ENCODE measurements at regions not wholly inside any gene's neighbourhood (a gene's known extent, or its start where the extent isn't known, plus 50 kb on each side); places are given as distances from the start of the nearest gene placed in this dataset.

DNA sequence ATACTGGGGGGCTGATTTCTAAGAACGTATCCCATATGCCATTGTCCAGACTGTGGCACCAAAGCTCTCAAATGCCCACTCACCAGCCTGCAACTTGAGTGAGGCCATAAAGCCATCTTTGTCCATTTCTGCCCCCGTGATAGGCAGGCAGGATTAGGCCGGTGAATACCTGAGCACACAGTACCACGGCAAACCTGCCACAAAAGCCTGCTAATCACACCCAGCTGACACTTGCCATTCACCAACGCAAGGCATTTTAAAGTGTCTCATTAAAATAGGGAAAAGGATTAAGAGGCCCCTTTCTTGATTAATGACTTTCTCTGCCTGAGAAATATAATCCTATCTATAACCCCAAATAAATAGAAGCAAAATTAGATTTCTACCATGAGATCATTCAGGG lies 111.4 kb upstream of the NANOS1 start:
- Histone ChIP-seq H3K27ac (no peak overlapping the region), H3K4me1 (no peaks in the 10 kb centered on the region), H3K9me3 (no peaks in the 10 kb centered on the region), H3K4me3 (no peak overlapping the region), H3K36me3 (no peaks in the 10 kb centered on the region), H3K27me3 (no peaks in the 10 kb centered on the region)
- no peak for DNase-seq
- TF ChIP-seq CTCF (IDR thresholded peaks at IDR 0.05) = no peak
- TF ChIP-seq POLR2A (IDR thresholded peaks at IDR 0.05) = no peak
- TF ChIP-seq POLR2AphosphoS5 (IDR thresholded peaks at IDR 0.05) = no peak
- TF ChIP-seq EP300 (IDR thresholded peaks at IDR 0.05) = no peak
- intact Hi-C loops (cut with DNase I; ENCODE audit: low total_unique reads) = no loop called here
- WGBS, 5 donors = 43 to 59% (median 51%) methylated on average over 5 of the region's 5 CpGs

DNA sequence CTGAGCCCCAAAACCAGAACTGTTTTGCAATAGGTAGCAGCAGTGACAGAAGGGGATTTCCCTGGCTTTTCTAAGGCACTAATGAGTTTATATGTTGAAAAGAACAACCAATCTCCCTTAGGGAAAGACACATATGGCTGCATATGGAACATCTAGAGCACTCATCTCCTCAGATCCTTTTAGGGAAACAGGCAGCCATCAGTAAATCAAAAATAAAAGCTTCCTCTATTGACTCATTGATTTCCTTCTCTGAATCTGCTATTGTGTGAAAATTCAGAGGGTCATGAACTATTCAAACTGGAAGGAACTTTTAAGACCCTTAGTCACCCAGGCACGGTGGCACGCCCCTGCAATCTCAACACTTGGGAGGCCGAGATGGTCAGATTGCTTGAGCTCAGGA lies 110.9 kb upstream of the NANOS1 start:
- TF ChIP-seq CTCF (IDR thresholded peaks at IDR 0.05) = no peak
- TF ChIP-seq POLR2A (IDR thresholded peaks at IDR 0.05) = no peak
- no peak for TF ChIP-seq POLR2AphosphoS5 (IDR thresholded peaks at IDR 0.05)
- no peak for TF ChIP-seq EP300 (IDR thresholded peaks at IDR 0.05)
- H3K4me3 ChIP-seq = no peak overlapping the region
- no peaks in the 10 kb centered on the region for H3K4me1 ChIP-seq
- H3K27me3 ChIP-seq = no peaks in the 10 kb centered on the region
- DNase-seq = no peak
- H3K27ac ChIP-seq = no peak overlapping the region
- H3K36me3 ChIP-seq = no peaks in the 10 kb centered on the region
- intact Hi-C loops (cut with DNase I; ENCODE audit: low total_unique reads) = no loop called here
- H3K9me3 ChIP-seq = no peaks in the 10 kb centered on the region
- 43 to 61% (median 50%) methylated on average over 3 of the region's 3 CpGs for WGBS, 5 donors

GRCh38 chr10:118920206-118920605 lies 109.3 kb upstream of the NANOS1 start:
- Histone ChIP-seq H3K27ac (no peak overlapping the region), H3K4me3 (no peak overlapping the region), H3K27me3 (no peaks in the 10 kb centered on the region), H3K4me1 (no peaks in the 10 kb centered on the region), H3K36me3 (no peaks in the 10 kb centered on the region), H3K9me3 (no peaks in the 10 kb centered on the region)
- WGBS, 5 donors = 93 to 97% (median 96%) methylated on average over 9 of the region's 9 CpGs
- TF ChIP-seq EP300 (IDR thresholded peaks at IDR 0.05) = no peak
- TF ChIP-seq POLR2A (IDR thresholded peaks at IDR 0.05) = no peak
- TF ChIP-seq CTCF (IDR thresholded peaks at IDR 0.05) = no peak
- no peak for TF ChIP-seq POLR2AphosphoS5 (IDR thresholded peaks at IDR 0.05)
- intact Hi-C loops (cut with DNase I; ENCODE audit: low total_unique reads) = no loop called here
- no peak for DNase-seq

DNA sequence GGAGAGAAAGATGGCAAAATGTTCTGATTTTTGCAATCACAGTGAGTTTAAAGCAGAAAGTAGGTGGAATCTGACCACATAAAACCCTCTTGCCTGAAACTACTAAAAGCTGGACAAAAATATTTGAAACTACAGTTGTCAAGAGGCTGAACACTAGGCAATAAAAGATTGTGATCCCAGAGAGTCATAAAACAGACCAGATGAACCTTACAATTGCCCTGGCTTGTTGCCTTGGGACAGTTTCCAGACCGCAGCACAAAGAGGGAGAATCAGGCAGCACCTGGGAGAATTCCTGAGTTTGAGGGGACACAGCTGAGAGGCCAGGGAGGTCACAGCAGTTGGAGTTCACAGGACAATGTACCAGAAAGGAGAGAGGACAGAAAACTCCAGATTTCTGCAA lies 107.3 kb upstream of the NANOS1 start:
- intact Hi-C loops (cut with DNase I; ENCODE audit: low total_unique reads) = no loop called here
- Histone ChIP-seq H3K27me3 (no peaks in the 10 kb centered on the region), H3K4me1 (no peaks in the 10 kb centered on the region), H3K4me3 (no peak overlapping the region), H3K36me3 (no peaks in the 10 kb centered on the region), H3K27ac (no peak overlapping the region), H3K9me3 (no peaks in the 10 kb centered on the region)
- DNase-seq = no peak
- TF ChIP-seq CTCF (IDR thresholded peaks at IDR 0.05) = no peak
- no peak for TF ChIP-seq POLR2AphosphoS5 (IDR thresholded peaks at IDR 0.05)
- TF ChIP-seq EP300 (IDR thresholded peaks at IDR 0.05) = no peak
- no peak for TF ChIP-seq POLR2A (IDR thresholded peaks at IDR 0.05)
- WGBS, 5 donors = 29 to 59% (median 53%) methylated on average over 1 of the region's 1 CpG

Measured in stomach (tissue), 8 donors.